Astrocyte of the cerebellum (primary cell): ENCODE measurements at regions not wholly inside any gene's neighbourhood (a gene's known extent, or its start where the extent isn't known, plus 50 kb on each side); places are given as distances from the start of the nearest gene placed in this dataset.
"Not testable (repeated sequence)": the region's sequence is repeated elsewhere in the genome, so short reads cannot be mapped to it uniquely, and the experiment has no call there.

Experiments used
- DNase-seq: peaks from one replicate; pipeline ENCODE4 v3.0.0-alpha.2; 2011; ENCODE audit warnings: low read depth
- H3K4me3 ChIP-seq: 2 replicates; pipeline ENCODE4 v1.5.1; 2011; ENCODE audit warnings: mild to moderate bottlenecking, low read depth, low read length, moderate library complexity
- CTCF ChIP-seq: IDR thresholded peaks from 2 replicates; pipeline ENCODE4 v1.5.1; 2012; ENCODE audit warnings: low read length, low read depth, moderate library complexity, mild to moderate bottlenecking; ENCODE audit errors: missing control alignments
- in situ Hi-C: cut with HindIII; loops from 2 replicates; pipeline ENCODE4 v1.10.0; 2017; ENCODE audit warnings: low sequenced_read_pairs

GRCh38 chr10:107971411-107971810 lies 806.9 kb upstream of the SORCS1 start:
- no peak overlapping the region for H3K4me3 ChIP-seq
- in situ Hi-C loops, result no loop called here
- TF ChIP-seq CTCF, result no peak
- peak; percentile 16 for DNase-seq

GRCh38 chr10:107970512-107970911 lies 806.0 kb upstream of the SORCS1 start:
- TF ChIP-seq CTCF, result no peak

GRCh38 chr10:107969936-107970335 lies 805.4 kb upstream of the SORCS1 start:
- in situ Hi-C loops, result no loop called here
- DNase-seq, result no peak
- no peak overlapping the region for H3K4me3 ChIP-seq
- TF ChIP-seq CTCF, result no peak

More at GRCh38 chr10:107970512-107970911, 806.0 kb upstream of the SORCS1 start:
- no peak overlapping the region for H3K4me3 ChIP-seq
- no peak for DNase-seq
- in situ Hi-C loops, result no loop called here

GRCh38 chr10:107966826-107967225 lies 802.3 kb upstream of the SORCS1 start:
- no peak for TF ChIP-seq CTCF
- no peak for DNase-seq

GRCh38 chr10:107952649-107953556 lies 788.4 kb upstream of the SORCS1 start:
- no peak for DNase-seq
- no peak overlapping the region for H3K4me3 ChIP-seq
- TF ChIP-seq CTCF, result no peak
- in situ Hi-C loops, result no loop called here

More at GRCh38 chr10:107966826-107967225, 802.3 kb upstream of the SORCS1 start:
- no peak overlapping the region for H3K4me3 ChIP-seq
- in situ Hi-C loops, result no loop called here

GRCh38 chr10:107950411-107951062 lies 786.0 kb upstream of the SORCS1 start:
- in situ Hi-C loops, result not testable (repeated sequence)

GRCh38 chr10:107942826-107943225 lies 778.3 kb upstream of the SORCS1 start:
- in situ Hi-C loops, result no loop called here
- H3K4me3 ChIP-seq, result no peak overlapping the region
- no peak for DNase-seq
- no peak for TF ChIP-seq CTCF

More at GRCh38 chr10:107950411-107951062, 786.0 kb upstream of the SORCS1 start:
- DNase-seq, H3K4me3 ChIP-seq: not testable (repeated sequence)
